ENCODE measurements at regions not wholly inside any gene's neighbourhood (a gene's known extent, or its start where the extent isn't known, plus 50 kb on each side); places are given as distances from the start of the nearest gene placed in this dataset.

DNA sequence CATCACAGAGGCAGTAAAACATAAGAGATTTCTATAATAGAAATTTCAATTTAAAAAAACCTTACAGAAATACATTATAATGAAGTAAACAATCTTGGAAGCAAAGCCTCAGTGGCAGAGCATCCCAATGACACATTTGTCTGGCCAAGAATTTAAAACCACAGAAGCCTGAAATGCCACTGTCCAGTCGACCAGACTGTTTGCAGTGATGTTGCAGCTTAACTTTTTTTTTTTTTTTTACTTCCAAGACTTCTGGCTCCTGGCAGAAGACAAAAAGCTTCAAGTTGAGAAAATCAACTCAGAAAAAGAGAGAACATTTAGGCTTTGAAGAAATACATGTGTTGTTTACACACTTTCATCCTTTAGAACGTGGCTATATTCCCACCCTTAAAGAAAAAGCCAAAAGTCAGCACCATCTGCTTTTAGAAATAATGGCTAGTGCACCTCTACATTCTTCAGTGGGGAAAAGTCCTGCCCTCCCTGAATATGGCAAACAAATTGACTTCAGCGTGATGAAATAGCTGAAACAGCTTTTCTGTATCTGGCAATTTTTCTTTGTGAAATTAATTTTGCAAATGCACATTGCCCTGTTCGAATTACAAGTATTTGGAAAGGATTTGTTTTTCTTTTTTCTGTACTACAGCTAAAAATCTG is 205.5 kb upstream of the MON1B start:
- ATAC-seq, result no peak
- TF ChIP-seq NFYB (CRISPR knock-in tag; conservative IDR thresholded peaks at IDR 0.05; ENCODE audit: low read depth), result no peak
- TF ChIP-seq ZNF263 (CRISPR knock-in tag; IDR thresholded peaks at IDR 0.05; ENCODE audit: low read depth), result no peak
- no peak for TF ChIP-seq GTF2I (CRISPR knock-in tag; conservative IDR thresholded peaks at IDR 0.05)
- TF ChIP-seq, protein P1, sequence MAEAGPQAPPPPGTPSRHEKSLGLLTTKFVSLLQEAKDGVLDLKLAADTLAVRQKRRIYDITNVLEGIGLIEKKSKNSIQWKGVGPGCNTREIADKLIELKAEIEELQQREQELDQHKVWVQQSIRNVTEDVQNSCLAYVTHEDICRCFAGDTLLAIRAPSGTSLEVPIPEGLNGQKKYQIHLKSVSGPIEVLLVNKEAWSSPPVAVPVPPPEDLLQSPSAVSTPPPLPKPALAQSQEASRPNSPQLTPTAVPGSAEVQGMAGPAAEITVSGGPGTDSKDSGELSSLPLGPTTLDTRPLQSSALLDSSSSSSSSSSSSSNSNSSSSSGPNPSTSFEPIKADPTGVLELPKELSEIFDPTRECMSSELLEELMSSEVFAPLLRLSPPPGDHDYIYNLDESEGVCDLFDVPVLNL (CRISPR knock-in tag; IDR thresholded peaks at IDR 0.05; ENCODE audit: borderline replicate concordance, low read depth), result no peak
- no peak for TF ChIP-seq ELF4 (CRISPR knock-in tag; IDR thresholded peaks at IDR 0.05; ENCODE audit: low read depth)
- no peak for TF ChIP-seq ZBTB21 (CRISPR knock-in tag; IDR thresholded peaks at IDR 0.05; ENCODE audit: borderline replicate concordance)
- TF ChIP-seq CREB1 (CRISPR knock-in tag; IDR thresholded peaks at IDR 0.05), result no peak
- TF ChIP-seq PRRX2 (CRISPR knock-in tag; IDR thresholded peaks at IDR 0.05), result no peak
- no peak for TF ChIP-seq JUN (CRISPR knock-in tag; IDR thresholded peaks at IDR 0.05)
- no peak for TF ChIP-seq TEAD4 (CRISPR knock-in tag; IDR thresholded peaks at IDR 0.05)
- TF ChIP-seq, protein P2, sequence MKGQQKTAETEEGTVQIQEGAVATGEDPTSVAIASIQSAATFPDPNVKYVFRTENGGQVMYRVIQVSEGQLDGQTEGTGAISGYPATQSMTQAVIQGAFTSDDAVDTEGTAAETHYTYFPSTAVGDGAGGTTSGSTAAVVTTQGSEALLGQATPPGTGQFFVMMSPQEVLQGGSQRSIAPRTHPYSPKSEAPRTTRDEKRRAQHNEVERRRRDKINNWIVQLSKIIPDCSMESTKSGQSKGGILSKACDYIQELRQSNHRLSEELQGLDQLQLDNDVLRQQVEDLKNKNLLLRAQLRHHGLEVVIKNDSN (CRISPR knock-in tag; IDR thresholded peaks at IDR 0.05), result no peak
- TF ChIP-seq NFATC4 (CRISPR knock-in tag; IDR thresholded peaks at IDR 0.05), result no peak
- TF ChIP-seq, protein P3, sequence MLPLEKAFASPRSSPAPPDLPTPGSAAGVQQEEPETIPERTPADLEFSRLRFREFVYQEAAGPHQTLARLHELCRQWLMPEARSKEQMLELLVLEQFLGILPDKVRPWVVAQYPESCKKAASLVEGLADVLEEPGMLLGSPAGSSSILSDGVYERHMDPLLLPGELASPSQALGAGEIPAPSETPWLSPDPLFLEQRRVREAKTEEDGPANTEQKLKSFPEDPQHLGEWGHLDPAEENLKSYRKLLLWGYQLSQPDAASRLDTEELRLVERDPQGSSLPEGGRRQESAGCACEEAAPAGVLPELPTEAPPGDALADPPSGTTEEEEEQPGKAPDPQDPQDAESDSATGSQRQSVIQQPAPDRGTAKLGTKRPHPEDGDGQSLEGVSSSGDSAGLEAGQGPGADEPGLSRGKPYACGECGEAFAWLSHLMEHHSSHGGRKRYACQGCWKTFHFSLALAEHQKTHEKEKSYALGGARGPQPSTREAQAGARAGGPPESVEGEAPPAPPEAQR (CRISPR knock-in tag; IDR thresholded peaks at IDR 0.05), result no peak
- TF ChIP-seq ETV6 (CRISPR knock-in tag; IDR thresholded peaks at IDR 0.05), result no peak
- TF ChIP-seq, protein P4, sequence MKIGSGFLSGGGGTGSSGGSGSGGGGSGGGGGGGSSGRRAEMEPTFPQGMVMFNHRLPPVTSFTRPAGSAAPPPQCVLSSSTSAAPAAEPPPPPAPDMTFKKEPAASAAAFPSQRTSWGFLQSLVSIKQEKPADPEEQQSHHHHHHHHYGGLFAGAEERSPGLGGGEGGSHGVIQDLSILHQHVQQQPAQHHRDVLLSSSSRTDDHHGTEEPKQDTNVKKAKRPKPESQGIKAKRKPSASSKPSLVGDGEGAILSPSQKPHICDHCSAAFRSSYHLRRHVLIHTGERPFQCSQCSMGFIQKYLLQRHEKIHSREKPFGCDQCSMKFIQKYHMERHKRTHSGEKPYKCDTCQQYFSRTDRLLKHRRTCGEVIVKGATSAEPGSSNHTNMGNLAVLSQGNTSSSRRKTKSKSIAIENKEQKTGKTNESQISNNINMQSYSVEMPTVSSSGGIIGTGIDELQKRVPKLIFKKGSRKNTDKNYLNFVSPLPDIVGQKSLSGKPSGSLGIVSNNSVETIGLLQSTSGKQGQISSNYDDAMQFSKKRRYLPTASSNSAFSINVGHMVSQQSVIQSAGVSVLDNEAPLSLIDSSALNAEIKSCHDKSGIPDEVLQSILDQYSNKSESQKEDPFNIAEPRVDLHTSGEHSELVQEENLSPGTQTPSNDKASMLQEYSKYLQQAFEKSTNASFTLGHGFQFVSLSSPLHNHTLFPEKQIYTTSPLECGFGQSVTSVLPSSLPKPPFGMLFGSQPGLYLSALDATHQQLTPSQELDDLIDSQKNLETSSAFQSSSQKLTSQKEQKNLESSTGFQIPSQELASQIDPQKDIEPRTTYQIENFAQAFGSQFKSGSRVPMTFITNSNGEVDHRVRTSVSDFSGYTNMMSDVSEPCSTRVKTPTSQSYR (CRISPR knock-in tag; IDR thresholded peaks at IDR 0.05), result no peak
- TF ChIP-seq, protein P5, sequence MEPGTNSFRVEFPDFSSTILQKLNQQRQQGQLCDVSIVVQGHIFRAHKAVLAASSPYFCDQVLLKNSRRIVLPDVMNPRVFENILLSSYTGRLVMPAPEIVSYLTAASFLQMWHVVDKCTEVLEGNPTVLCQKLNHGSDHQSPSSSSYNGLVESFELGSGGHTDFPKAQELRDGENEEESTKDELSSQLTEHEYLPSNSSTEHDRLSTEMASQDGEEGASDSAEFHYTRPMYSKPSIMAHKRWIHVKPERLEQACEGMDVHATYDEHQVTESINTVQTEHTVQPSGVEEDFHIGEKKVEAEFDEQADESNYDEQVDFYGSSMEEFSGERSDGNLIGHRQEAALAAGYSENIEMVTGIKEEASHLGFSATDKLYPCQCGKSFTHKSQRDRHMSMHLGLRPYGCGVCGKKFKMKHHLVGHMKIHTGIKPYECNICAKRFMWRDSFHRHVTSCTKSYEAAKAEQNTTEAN (CRISPR knock-in tag; IDR thresholded peaks at IDR 0.05), result no peak
- DNase-seq (ENCODE audit: low spot score), result no peak
- H3K27ac Mint-ChIP-seq, result no peak overlapping the region
- H3K27me3 Mint-ChIP-seq (ENCODE audit: low read depth), result no peaks in the 10 kb centered on the region; the same call in 1 of the 2 replicates
- peaks cover 67% of the 10 kb centered on the region for H3K9me3 Mint-ChIP-seq
- POLR2A ChIA-PET, result no interaction called here
- no peak overlapping the region for H3K4me3 Mint-ChIP-seq
- H3K4me1 Mint-ChIP-seq, result peaks cover 6% of the 10 kb centered on the region
- CTCF ChIA-PET, result interaction anchor here (0.6 kb wide), 1 partner anchor 42 kb away, joined by 3 read pairs; no protein-coding TSS in a partner anchor
- H3K36me3 Mint-ChIP-seq, result peaks cover 22% of the 10 kb centered on the region

DNA sequence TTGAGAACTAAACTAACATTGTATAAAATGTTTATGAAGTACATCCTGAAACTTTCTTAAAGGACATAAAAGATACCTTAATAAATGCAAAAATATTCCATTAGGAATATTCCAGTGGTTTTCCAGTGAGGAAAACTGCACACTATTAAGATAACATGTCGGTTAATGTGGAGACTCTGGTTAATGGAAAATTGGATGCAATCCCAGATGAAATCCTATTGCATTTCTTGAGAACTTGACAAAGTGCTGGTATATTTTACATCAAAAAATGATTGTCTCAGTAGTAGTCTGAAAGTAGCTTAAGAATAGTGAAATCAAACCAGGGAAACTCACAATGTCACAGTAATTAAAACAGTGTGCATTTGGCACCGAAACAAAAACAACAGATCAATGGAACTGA is 202.5 kb upstream of the MON1B start:
- DNase-seq (ENCODE audit: low spot score) (no peak), ATAC-seq (no peak)
- peaks cover 6% of the 10 kb centered on the region for H3K4me1 Mint-ChIP-seq
- POLR2A ChIA-PET, result no interaction called here
- no peak overlapping the region for H3K4me3 Mint-ChIP-seq
- H3K27ac Mint-ChIP-seq, result no peak overlapping the region
- H3K36me3 Mint-ChIP-seq, result peaks cover 20% of the 10 kb centered on the region
- H3K9me3 Mint-ChIP-seq, result peaks cover 66% of the 10 kb centered on the region
- H3K27me3 Mint-ChIP-seq (ENCODE audit: low read depth), result no peaks in the 10 kb centered on the region; the same call in 1 of the 2 replicates
- CTCF ChIA-PET, result no interaction called here
- TF ChIP-seq NFATC4 (CRISPR knock-in tag; IDR thresholded peaks at IDR 0.05) (no peak), GTF2I (CRISPR knock-in tag; conservative IDR thresholded peaks at IDR 0.05) (no peak), TCF7 (CRISPR knock-in tag; IDR thresholded peaks at IDR 0.05; ENCODE audit: low read depth) (no peak)
- TF ChIP-seq, protein P6, sequence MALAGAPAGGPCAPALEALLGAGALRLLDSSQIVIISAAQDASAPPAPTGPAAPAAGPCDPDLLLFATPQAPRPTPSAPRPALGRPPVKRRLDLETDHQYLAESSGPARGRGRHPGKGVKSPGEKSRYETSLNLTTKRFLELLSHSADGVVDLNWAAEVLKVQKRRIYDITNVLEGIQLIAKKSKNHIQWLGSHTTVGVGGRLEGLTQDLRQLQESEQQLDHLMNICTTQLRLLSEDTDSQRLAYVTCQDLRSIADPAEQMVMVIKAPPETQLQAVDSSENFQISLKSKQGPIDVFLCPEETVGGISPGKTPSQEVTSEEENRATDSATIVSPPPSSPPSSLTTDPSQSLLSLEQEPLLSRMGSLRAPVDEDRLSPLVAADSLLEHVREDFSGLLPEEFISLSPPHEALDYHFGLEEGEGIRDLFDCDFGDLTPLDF (CRISPR knock-in tag; IDR thresholded peaks at IDR 0.05), result no peak
- TF ChIP-seq, protein P1 (CRISPR knock-in tag; IDR thresholded peaks at IDR 0.05; ENCODE audit: borderline replicate concordance, low read depth), result no peak
- TF ChIP-seq, protein P7, sequence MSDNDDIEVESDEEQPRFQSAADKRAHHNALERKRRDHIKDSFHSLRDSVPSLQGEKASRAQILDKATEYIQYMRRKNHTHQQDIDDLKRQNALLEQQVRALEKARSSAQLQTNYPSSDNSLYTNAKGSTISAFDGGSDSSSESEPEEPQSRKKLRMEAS (CRISPR knock-in tag; IDR thresholded peaks at IDR 0.05), result no peak
- TF ChIP-seq, protein P8, sequence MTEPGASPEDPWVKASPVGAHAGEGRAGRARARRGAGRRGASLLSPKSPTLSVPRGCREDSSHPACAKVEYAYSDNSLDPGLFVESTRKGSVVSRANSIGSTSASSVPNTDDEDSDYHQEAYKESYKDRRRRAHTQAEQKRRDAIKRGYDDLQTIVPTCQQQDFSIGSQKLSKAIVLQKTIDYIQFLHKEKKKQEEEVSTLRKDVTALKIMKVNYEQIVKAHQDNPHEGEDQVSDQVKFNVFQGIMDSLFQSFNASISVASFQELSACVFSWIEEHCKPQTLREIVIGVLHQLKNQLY (CRISPR knock-in tag; IDR thresholded peaks at IDR 0.05), result no peak
- TF ChIP-seq, protein P9, sequence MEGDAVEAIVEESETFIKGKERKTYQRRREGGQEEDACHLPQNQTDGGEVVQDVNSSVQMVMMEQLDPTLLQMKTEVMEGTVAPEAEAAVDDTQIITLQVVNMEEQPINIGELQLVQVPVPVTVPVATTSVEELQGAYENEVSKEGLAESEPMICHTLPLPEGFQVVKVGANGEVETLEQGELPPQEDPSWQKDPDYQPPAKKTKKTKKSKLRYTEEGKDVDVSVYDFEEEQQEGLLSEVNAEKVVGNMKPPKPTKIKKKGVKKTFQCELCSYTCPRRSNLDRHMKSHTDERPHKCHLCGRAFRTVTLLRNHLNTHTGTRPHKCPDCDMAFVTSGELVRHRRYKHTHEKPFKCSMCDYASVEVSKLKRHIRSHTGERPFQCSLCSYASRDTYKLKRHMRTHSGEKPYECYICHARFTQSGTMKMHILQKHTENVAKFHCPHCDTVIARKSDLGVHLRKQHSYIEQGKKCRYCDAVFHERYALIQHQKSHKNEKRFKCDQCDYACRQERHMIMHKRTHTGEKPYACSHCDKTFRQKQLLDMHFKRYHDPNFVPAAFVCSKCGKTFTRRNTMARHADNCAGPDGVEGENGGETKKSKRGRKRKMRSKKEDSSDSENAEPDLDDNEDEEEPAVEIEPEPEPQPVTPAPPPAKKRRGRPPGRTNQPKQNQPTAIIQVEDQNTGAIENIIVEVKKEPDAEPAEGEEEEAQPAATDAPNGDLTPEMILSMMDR (IDR thresholded peaks at IDR 0.05), result no peak

Data from WTC11 (cell line).